PC-3 (cell line): ENCODE measurements at regions not wholly inside any gene's neighbourhood (a gene's known extent, or its start where the extent isn't known, plus 50 kb on each side); places are given as distances from the start of the nearest gene placed in this dataset.

Source experiments
- ATAC-seq: fragments of 200-7000 bp; cut with Tn5 transposase; 2 replicates; pipeline ENCODE4 v1.9.1; 2020; ENCODE audit warnings: mild to moderate bottlenecking, moderate library complexity
- BruUV-seq: library from RNA; stranded (reverse); fragments of 400-500 nt; replicated peaks from 2 replicates; lab custom pipeline; 2021; lab: Mats Ljungman, UMichigan
- CTCF ChIA-PET: fragments of 300-600 bp; sonication (Branson Sonifier 250); formaldehyde crosslinking; loops from one replicate; lab custom pipeline; 2022; ENCODE audit warnings: antibody characterized with exemption; lab: Charles Lee
- POLR2A ChIA-PET: fragments of 300-600 bp; sonication (Branson Sonifier 250); formaldehyde crosslinking; loops from one replicate; lab custom pipeline; 2022; ENCODE audit warnings: antibody characterized with exemption; ENCODE audit not compliant: unreplicated experiment; lab: Charles Lee
- DNase-seq: peaks from one replicate; pipeline ENCODE4 v3.0.0-alpha.2; 2015
- H2AFZ ChIP-seq: fragments of 300-600 bp; sonication (generic); 2 replicates; pipeline ENCODE4 v1.6.0; 2016; ENCODE audit warnings: antibody characterized with exemption, low read length
- H3F3A ChIP-seq: fragments of 300-600 bp; sonication (generic); one replicate; pipeline ENCODE4 v1.6.0; 2017; ENCODE audit warnings: antibody characterized with exemption, low read length, control low read depth, mild to moderate bottlenecking; ENCODE audit not compliant: unreplicated experiment
- H3K27ac ChIP-seq: fragments of 300-600 bp; sonication (generic); 2 replicates; pipeline ENCODE4 v1.5.1; 2016; ENCODE audit warnings: mild to moderate bottlenecking, low read length
- H3K27me3 ChIP-seq: fragments of 300-600 bp; sonication (generic); 2 replicates; pipeline ENCODE4 v1.6.1; 2016; ENCODE audit warnings: low read length, mixed read lengths
- H3K36me3 ChIP-seq: fragments of 300-600 bp; sonication (generic); 2 replicates; pipeline ENCODE4 v1.6.1; 2016; ENCODE audit warnings: low read depth, mixed run types, low read length, mixed read lengths
- H3K4me1 ChIP-seq: fragments of 300-600 bp; sonication (generic); 2 replicates; pipeline ENCODE4 v1.5.1; 2016; ENCODE audit warnings: low read length; ENCODE audit not compliant: insufficient read depth
- H3K4me2 ChIP-seq: fragments of 300-600 bp; sonication (generic); 2 replicates; pipeline ENCODE4 v1.6.0; 2016; ENCODE audit warnings: low read length
- H3K4me3 ChIP-seq: fragments of 300-600 bp; sonication (generic); 2 replicates; pipeline ENCODE4 v1.5.1; 2016; ENCODE audit warnings: mild to moderate bottlenecking, low read length, mixed read lengths
- H3K79me2 ChIP-seq: fragments of 300-600 bp; sonication (generic); 2 replicates; pipeline ENCODE4 v1.6.1; 2017; ENCODE audit warnings: low read length, mixed read lengths
- H3K9ac ChIP-seq: fragments of 300-600 bp; sonication (generic); 2 replicates; pipeline ENCODE4 v1.6.0; 2016; ENCODE audit warnings: mild to moderate bottlenecking, low read length
- H3K9me2 ChIP-seq: fragments of 300-600 bp; sonication (generic); replicated peaks from 2 replicates; pipeline ENCODE4 v1.6.1; 2016; ENCODE audit warnings: mixed run types, low read length, mixed read lengths
- H3K9me3 ChIP-seq: fragments of 300-600 bp; sonication (generic); 2 replicates; pipeline ENCODE4 v1.6.1; 2016; ENCODE audit warnings: low read length, mixed read lengths
- H4K20me1 ChIP-seq: fragments of 300-600 bp; sonication (generic); 2 replicates; pipeline ENCODE4 v1.6.1; 2016; ENCODE audit warnings: low read length, mixed read lengths
- EZH2 ChIP-seq: fragments of 300-600 bp; sonication (generic); IDR thresholded peaks from one replicate; pipeline ENCODE4 v1.6.1; 2017; ENCODE audit warnings: antibody characterized with exemption, mild to moderate bottlenecking, low read length; ENCODE audit not compliant: unreplicated experiment
- EZH2phosphoT487 ChIP-seq: fragments of 300-600 bp; sonication (generic); IDR thresholded peaks from 2 replicates; pipeline ENCODE4 v1.6.1; 2018; ENCODE audit warnings: mild to moderate bottlenecking, antibody characterized with exemption, low read length, borderline replicate concordance
- intact Hi-C: fragments of 100-400 bp; cut with micrococcal nuclease; formaldehyde crosslinking; loops from 2 replicates; pipeline ENCODE4 v1.9.0; 2023
- TF ChIP-seq, protein P1 (sequence below): fragments of 300-600 bp; sonication (generic); conservative IDR thresholded peaks from 2 replicates; pipeline ENCODE4 v1.5.1; 2017; ENCODE audit warnings: antibody characterized with exemption, low read depth, mild to moderate bottlenecking, low read length

DNA sequence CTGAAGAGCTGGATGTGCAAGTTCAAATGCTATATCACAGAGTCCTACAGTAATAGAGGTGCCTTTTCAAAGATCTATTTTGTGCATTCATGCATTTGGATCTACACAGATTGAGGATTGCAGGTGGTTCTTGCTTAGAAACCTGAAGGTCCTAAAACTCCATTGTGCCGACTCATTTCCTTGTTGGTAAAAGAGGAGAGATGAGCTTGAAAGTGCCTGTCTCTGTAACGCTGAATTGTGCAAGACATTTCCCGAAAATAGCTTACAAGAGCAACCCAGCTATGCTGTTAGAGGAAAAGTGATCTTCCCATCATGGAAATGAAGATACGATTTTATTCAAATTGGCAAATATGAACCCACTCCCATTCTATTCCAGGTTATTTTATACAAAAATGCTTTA is 110.7 kb upstream of the CXCL14 start:
- Histone ChIP-seq H3K79me2 (no peaks in the 10 kb centered on the region), H3K9ac (no peak overlapping the region), H3F3A (no peaks in the 10 kb centered on the region), H3K36me3 (no peaks in the 10 kb centered on the region), H3K4me2 (no peak overlapping the region), H3K4me1 (no peaks in the 10 kb centered on the region), H3K9me2 (no peaks in the 10 kb centered on the region), H3K27ac (no peak overlapping the region), H4K20me1 (no peaks in the 10 kb centered on the region), H2AFZ (no peak overlapping the region), H3K4me3 (no peak overlapping the region), H3K27me3 (peaks cover 73% of the 10 kb centered on the region), H3K9me3 (no peaks in the 10 kb centered on the region)
- DNase-seq (no peak), ATAC-seq (no peak)
- TF ChIP-seq EZH2phosphoT487, result no peak
- TF ChIP-seq, protein P1, sequence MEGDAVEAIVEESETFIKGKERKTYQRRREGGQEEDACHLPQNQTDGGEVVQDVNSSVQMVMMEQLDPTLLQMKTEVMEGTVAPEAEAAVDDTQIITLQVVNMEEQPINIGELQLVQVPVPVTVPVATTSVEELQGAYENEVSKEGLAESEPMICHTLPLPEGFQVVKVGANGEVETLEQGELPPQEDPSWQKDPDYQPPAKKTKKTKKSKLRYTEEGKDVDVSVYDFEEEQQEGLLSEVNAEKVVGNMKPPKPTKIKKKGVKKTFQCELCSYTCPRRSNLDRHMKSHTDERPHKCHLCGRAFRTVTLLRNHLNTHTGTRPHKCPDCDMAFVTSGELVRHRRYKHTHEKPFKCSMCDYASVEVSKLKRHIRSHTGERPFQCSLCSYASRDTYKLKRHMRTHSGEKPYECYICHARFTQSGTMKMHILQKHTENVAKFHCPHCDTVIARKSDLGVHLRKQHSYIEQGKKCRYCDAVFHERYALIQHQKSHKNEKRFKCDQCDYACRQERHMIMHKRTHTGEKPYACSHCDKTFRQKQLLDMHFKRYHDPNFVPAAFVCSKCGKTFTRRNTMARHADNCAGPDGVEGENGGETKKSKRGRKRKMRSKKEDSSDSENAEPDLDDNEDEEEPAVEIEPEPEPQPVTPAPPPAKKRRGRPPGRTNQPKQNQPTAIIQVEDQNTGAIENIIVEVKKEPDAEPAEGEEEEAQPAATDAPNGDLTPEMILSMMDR, result no peak
- ChIA-PET POLR2A (no interaction called here), CTCF (no interaction called here)
- no TSS peak for BruUV-seq
- intact Hi-C loops, result no loop called here

DNA sequence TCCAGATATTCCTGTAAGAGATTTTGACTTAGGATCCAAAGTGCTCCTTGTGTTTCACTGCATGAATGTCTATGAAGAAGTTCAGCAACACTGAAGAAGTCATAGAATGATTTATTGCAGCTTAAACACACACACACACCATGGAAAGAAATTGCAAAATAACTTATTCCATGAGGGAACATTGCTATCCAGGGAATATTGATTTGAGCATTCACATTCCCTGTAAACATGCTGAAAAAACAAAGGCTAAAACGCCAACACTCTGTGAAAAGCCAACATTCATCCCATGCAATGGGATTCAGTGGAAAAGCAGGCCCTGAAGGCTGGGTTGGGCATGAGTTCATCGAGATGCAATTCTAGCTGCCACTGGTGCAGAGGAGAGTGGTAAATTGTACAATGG is 109.6 kb upstream of the CXCL14 start:
- Histone ChIP-seq H3K4me3 (no peak overlapping the region), H3K4me1 (no peaks in the 10 kb centered on the region), H3K9me3 (no peaks in the 10 kb centered on the region), H3K9ac (no peak overlapping the region), H3F3A (no peaks in the 10 kb centered on the region), H3K27ac (no peak overlapping the region), H2AFZ (no peak overlapping the region), H4K20me1 (no peaks in the 10 kb centered on the region), H3K79me2 (no peaks in the 10 kb centered on the region), H3K4me2 (no peak overlapping the region), H3K9me2 (no peaks in the 10 kb centered on the region), H3K36me3 (no peaks in the 10 kb centered on the region), H3K27me3 (peaks cover 70% of the 10 kb centered on the region)
- intact Hi-C loops, result no loop called here
- POLR2A ChIA-PET, result no interaction called here
- CTCF ChIA-PET, result no interaction called here
- ATAC-seq, result no peak
- DNase-seq, result no peak
- TF ChIP-seq, protein P1, result no peak
- no TSS peak for BruUV-seq

DNA sequence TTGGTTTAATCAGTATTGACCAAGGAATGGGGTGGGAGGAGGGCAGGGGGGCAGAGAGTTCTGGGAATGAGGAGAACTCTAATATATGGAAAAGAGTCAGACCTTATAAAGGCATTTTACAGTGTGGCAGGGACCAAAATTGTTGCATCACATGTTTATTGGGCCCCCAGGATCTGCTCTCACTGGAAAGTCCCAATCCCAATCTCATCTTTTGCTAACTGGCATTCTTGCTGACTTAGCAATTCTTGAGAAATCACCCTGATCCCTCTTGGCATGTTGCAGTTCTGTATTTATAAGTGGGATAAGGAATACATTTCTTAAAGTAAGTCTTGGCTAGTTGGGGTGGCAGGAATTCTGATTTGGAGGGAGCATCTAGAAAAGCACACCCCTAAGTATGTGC is 104.4 kb upstream of the CXCL14 start:
- H3K9ac ChIP-seq, result no peak overlapping the region
- no TSS peak for BruUV-seq
- DNase-seq, result no peak
- H3K4me3 ChIP-seq, result no peak overlapping the region
- no peak overlapping the region for H2AFZ ChIP-seq
- no peaks in the 10 kb centered on the region for H3K36me3 ChIP-seq
- H3F3A ChIP-seq, result no peaks in the 10 kb centered on the region
- ChIA-PET POLR2A (no interaction called here), CTCF (no interaction called here)
- no peaks in the 10 kb centered on the region for H3K9me2 ChIP-seq
- TF ChIP-seq EZH2 (no peak), EZH2phosphoT487 (no peak)
- TF ChIP-seq, protein P1, result no peak
- intact Hi-C loops, result no loop called here
- H3K9me3 ChIP-seq, result no peaks in the 10 kb centered on the region
- no peaks in the 10 kb centered on the region for H4K20me1 ChIP-seq
- no peak overlapping the region for H3K4me2 ChIP-seq
- no peaks in the 10 kb centered on the region for H3K4me1 ChIP-seq
- no peak overlapping the region for H3K27ac ChIP-seq
- peaks cover 27% of the 10 kb centered on the region for H3K27me3 ChIP-seq
- ATAC-seq, result no peak
- H3K79me2 ChIP-seq, result no peaks in the 10 kb centered on the region
